KMS-11 (cell line): ENCODE measurements at regions not wholly inside any gene's neighbourhood (a gene's known extent, or its start where the extent isn't known, plus 50 kb on each side); places are given as distances from the start of the nearest gene placed in this dataset.

ENCODE experiments used
- H2AFZ ChIP-seq: fragments of 200-600 bp; sonication (generic); 2 replicates; pipeline ENCODE4 v1.6.1; 2016; ENCODE audit warnings: antibody characterized with exemption, mixed run types, low read depth
- H3K27ac ChIP-seq: fragments of 200-600 bp; sonication (generic); 2 replicates; pipeline ENCODE4 v1.6.1; 2016; ENCODE audit warnings: mild to moderate bottlenecking, mixed run types
- H3K27me3 ChIP-seq: fragments of 200-600 bp; sonication (generic); 2 replicates; pipeline ENCODE4 v1.6.1; 2017; ENCODE audit warnings: mild to moderate bottlenecking, low read depth, mixed run types, moderate library complexity; ENCODE audit not compliant: insufficient read depth
- H3K36me3 ChIP-seq: fragments of 200-600 bp; sonication (generic); 2 replicates; pipeline ENCODE4 v1.6.1; 2017; ENCODE audit warnings: mild to moderate bottlenecking, mixed run types; ENCODE audit not compliant: insufficient read depth
- H3K4me1 ChIP-seq: fragments of 200-600 bp; sonication (generic); 2 replicates; pipeline ENCODE4 v1.6.1; 2016; ENCODE audit warnings: mild to moderate bottlenecking, low read depth, mixed run types; ENCODE audit not compliant: poor library complexity, severe bottlenecking
- H3K4me2 ChIP-seq: fragments of 200-600 bp; sonication (generic); 2 replicates; pipeline ENCODE4 v1.7.0; 2016; ENCODE audit warnings: mild to moderate bottlenecking, mixed run types
- H3K4me3 ChIP-seq: fragments of 200-600 bp; sonication (generic); IDR thresholded peaks from 2 replicates; pipeline ENCODE4 v1.6.1; 2017; ENCODE audit warnings: low read depth, low read length, mixed read lengths; ENCODE audit not compliant: insufficient read depth
- H3K79me2 ChIP-seq: fragments of 200-600 bp; sonication (generic); 2 replicates; pipeline ENCODE4 v1.6.1; 2016; ENCODE audit warnings: low read depth, mixed run types; ENCODE audit not compliant: insufficient read depth
- H3K9ac ChIP-seq: fragments of 200-600 bp; sonication (generic); 2 replicates; pipeline ENCODE4 v1.6.1; 2016; ENCODE audit warnings: mild to moderate bottlenecking, mixed run types
- H4K20me1 ChIP-seq: fragments of 200-600 bp; sonication (generic); 2 replicates; pipeline ENCODE4 v1.6.1; 2016; ENCODE audit warnings: mild to moderate bottlenecking, mixed run types; ENCODE audit not compliant: insufficient read depth
- TF ChIP-seq, protein P1 (sequence below): fragments of 200-600 bp; sonication (generic); conservative IDR thresholded peaks from 2 replicates; pipeline ENCODE4 v1.6.1; 2017; ENCODE audit warnings: low read depth, mild to moderate bottlenecking, antibody characterized with exemption, low read length, moderate library complexity, mixed read lengths

DNA sequence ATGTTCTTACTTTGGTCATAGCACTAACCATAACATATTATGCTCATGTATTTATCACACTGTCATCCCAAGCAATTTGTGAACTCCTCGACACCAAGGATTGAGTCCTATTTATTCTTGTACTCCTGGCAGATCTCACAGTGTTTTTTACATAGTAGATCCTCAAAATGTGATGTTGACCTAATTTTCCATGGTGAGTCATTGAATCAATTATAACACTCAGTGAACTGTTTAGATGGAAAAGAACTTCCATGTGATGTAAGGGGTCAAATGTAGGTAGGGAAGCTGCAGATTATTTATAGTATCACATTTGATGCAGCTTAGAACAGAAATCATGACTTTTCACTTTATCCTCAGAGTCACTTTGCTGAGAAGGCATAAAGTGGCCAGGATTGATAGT is 281.9 kb upstream of the ADAMTS5 start:
- H3K79me2 ChIP-seq = no peaks in the 10 kb centered on the region
- no peak overlapping the region for H3K4me3 ChIP-seq
- no peaks in the 10 kb centered on the region for H3K36me3 ChIP-seq
- H3K27ac ChIP-seq = no peak overlapping the region
- H4K20me1 ChIP-seq = no peaks in the 10 kb centered on the region
- no peaks in the 10 kb centered on the region for H3K4me1 ChIP-seq
- no peaks in the 10 kb centered on the region for H3K27me3 ChIP-seq
- no peak overlapping the region for H3K4me2 ChIP-seq
- TF ChIP-seq, protein P1, sequence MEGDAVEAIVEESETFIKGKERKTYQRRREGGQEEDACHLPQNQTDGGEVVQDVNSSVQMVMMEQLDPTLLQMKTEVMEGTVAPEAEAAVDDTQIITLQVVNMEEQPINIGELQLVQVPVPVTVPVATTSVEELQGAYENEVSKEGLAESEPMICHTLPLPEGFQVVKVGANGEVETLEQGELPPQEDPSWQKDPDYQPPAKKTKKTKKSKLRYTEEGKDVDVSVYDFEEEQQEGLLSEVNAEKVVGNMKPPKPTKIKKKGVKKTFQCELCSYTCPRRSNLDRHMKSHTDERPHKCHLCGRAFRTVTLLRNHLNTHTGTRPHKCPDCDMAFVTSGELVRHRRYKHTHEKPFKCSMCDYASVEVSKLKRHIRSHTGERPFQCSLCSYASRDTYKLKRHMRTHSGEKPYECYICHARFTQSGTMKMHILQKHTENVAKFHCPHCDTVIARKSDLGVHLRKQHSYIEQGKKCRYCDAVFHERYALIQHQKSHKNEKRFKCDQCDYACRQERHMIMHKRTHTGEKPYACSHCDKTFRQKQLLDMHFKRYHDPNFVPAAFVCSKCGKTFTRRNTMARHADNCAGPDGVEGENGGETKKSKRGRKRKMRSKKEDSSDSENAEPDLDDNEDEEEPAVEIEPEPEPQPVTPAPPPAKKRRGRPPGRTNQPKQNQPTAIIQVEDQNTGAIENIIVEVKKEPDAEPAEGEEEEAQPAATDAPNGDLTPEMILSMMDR = no peak
- H3K9ac ChIP-seq = no peak overlapping the region
- H2AFZ ChIP-seq = no peak overlapping the region

DNA sequence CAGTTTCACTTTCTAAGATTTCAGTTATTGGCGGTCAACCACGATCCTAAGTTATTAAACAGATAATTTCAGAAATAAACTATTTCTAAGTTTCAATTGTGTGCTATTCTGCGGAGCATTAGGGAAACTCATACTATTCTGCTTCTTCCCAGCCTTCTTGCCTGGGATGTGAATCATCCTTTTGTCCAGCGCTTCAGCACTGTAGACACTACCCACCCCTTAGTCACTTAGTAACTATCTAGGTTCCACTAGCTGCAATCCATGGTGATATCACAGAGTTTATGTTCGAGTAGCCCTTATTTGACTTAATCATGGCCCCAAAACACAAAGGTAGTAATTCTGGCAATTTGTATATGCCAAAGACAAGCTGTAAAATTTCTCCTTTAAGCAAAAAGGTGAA is 279.9 kb upstream of the ADAMTS5 start:
- H2AFZ ChIP-seq = no peak overlapping the region
- no peak overlapping the region for H3K9ac ChIP-seq
- TF ChIP-seq, protein P1 = no peak
- no peaks in the 10 kb centered on the region for H3K4me1 ChIP-seq
- no peak overlapping the region for H3K4me2 ChIP-seq
- no peaks in the 10 kb centered on the region for H3K27me3 ChIP-seq
- H3K79me2 ChIP-seq = no peaks in the 10 kb centered on the region
- no peaks in the 10 kb centered on the region for H3K36me3 ChIP-seq
- H4K20me1 ChIP-seq = no peaks in the 10 kb centered on the region
- H3K4me3 ChIP-seq = no peak overlapping the region
- H3K27ac ChIP-seq = no peak overlapping the region

DNA sequence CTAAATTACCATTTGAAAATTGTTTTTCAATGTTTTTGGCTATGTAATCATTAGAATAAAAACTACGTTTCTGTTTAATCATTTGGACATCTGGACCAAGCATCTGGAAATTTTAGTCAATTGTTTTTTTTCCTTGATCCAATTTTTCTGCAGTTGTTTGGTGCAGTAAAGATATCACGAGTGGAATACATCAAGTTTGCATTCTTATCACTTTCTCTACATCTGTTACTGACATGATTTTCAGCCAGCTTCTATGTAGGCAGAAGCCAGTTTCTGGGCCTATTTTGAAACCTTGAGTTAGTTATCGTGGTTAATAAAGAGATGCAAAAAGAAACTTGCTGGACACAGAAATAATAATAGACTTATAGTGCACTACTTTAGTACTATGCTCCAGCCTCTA is 277.9 kb upstream of the ADAMTS5 start:
- Histone ChIP-seq H3K27me3 (no peaks in the 10 kb centered on the region), H3K27ac (no peak overlapping the region), H3K36me3 (no peaks in the 10 kb centered on the region), H4K20me1 (no peaks in the 10 kb centered on the region), H3K79me2 (no peaks in the 10 kb centered on the region), H3K4me2 (no peak overlapping the region), H3K4me1 (no peaks in the 10 kb centered on the region), H3K9ac (no peak overlapping the region), H2AFZ (no peak overlapping the region), H3K4me3 (no peak overlapping the region)
- TF ChIP-seq, protein P1 = no peak

DNA sequence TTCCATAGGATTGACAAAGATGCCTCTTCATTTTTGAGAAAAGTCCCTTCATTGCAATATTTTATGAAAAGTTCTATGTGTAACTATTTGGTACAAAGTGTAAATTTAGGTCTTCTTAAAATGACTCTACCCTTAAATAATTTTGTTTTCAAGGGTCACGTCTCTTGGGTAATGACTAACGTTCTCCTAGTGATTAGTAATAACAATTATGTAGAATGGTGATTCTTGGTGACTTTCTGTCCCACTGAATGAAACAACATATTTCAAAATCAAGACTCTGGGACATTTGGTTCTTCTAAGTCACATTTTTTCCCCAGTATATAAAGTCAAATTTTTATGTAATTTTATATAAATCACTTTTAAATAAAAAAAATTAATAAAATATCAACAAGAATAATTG is 277.5 kb upstream of the ADAMTS5 start:
- no peaks in the 10 kb centered on the region for H4K20me1 ChIP-seq
- TF ChIP-seq, protein P1 = no peak
- H3K4me2 ChIP-seq = no peak overlapping the region
- H3K79me2 ChIP-seq = no peaks in the 10 kb centered on the region
- H3K27me3 ChIP-seq = no peaks in the 10 kb centered on the region
- H3K36me3 ChIP-seq = no peaks in the 10 kb centered on the region
- no peak overlapping the region for H3K4me3 ChIP-seq
- H2AFZ ChIP-seq = no peak overlapping the region
- no peaks in the 10 kb centered on the region for H3K4me1 ChIP-seq
- no peak overlapping the region for H3K27ac ChIP-seq
- H3K9ac ChIP-seq = no peak overlapping the region

DNA sequence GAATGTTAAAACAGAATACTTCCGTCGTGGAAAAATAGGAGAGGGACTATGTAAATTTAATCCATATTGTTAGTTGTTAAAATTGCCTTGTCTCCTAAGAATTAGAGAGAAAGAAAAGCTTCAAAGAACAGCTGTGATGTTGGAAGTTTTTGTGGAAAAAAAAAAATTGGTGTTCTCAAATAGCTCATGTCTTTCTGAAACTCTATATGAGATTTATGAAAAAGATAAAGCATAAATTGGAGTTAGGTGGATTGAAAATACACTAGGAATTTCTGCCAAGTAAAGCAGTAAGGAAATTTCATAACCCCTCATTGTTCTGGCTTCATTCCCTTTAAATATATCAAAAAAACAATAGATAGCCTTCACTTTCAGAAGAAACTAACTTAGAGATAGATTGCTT is 274.0 kb upstream of the ADAMTS5 start:
- TF ChIP-seq, protein P1 = no peak
- H3K36me3 ChIP-seq = no peaks in the 10 kb centered on the region
- no peak overlapping the region for H3K4me3 ChIP-seq
- H4K20me1 ChIP-seq = no peaks in the 10 kb centered on the region
- no peak overlapping the region for H3K9ac ChIP-seq
- no peak overlapping the region for H2AFZ ChIP-seq
- H3K27me3 ChIP-seq = no peaks in the 10 kb centered on the region
- H3K4me1 ChIP-seq = no peaks in the 10 kb centered on the region
- H3K4me2 ChIP-seq = no peak overlapping the region
- H3K79me2 ChIP-seq = no peaks in the 10 kb centered on the region
- no peak overlapping the region for H3K27ac ChIP-seq
